ENCODE measurements at regions not wholly inside any gene's neighbourhood (a gene's known extent, or its start where the extent isn't known, plus 50 kb on each side); places are given as distances from the start of the nearest gene placed in this dataset.

DNA sequence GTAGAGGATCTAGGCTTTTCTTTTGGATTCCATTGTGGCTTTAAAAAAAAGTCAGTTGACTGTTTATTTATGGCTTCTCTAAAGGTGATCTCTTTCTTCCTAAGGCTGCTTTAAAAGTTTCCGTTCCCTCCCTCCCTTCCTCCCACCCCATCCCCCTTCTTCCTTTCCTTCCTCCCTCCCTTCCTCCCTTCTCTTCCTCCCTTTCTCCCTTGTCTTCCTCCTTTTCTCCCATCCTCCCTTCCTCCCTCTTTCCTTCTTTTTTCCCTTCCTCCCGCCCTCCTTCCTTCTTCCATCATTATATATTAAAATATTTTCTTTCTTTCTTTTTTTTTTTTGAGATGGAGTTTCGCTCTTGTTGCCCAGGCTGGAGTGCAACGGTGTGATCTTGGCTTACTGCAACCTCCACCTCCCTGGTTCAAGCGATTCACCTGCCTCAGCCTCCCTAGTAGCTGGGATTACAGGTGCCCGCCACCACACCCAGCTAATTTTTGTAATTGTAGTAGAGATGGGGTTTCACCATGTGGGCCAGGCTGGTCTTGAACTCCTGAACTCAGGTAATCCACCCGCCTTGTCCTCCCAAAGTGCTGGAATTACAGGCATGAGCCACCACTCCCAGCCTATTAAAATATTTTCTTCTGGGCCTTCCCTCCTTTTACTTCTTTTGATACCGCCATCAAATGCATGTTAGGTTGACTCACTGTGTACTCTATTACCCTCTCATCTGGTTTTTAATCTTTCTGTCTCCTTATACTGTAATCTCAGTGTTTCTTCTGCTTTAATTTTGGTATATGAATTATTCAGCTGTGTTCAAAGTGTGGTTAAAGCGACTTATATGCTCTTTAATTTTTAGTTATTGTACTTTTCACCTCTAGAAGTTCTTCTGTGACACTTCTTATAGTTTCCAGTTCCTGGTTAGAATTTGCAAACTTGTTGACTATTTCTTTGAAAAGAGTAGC lies 59.2 kb upstream of the ATP5PO start:
- H3K9me3 ChIP-seq, result no peaks in the 10 kb centered on the region
- intact Hi-C loops (cut with DNase I), result no loop called here
- no peak for DNase-seq (ENCODE audit: low spot score)
- H3K36me3 ChIP-seq, result no peaks in the 10 kb centered on the region
- H3K4me1 ChIP-seq (replicated peaks), result no peaks in the 10 kb centered on the region
- no peak overlapping the region for H3K27ac ChIP-seq
- no peaks in the 10 kb centered on the region for H3K27me3 ChIP-seq (replicated peaks; ENCODE audit: insufficient read depth)
- no peak overlapping the region for H3K4me3 ChIP-seq
- WGBS, result 96% methylated on average over 9 of the region's 9 CpGs
- TF ChIP-seq POLR2A (IDR thresholded peaks at IDR 0.05) (no peak), POLR2AphosphoS5 (IDR thresholded peaks at IDR 0.05) (no peak)
- TF ChIP-seq, protein P1, sequence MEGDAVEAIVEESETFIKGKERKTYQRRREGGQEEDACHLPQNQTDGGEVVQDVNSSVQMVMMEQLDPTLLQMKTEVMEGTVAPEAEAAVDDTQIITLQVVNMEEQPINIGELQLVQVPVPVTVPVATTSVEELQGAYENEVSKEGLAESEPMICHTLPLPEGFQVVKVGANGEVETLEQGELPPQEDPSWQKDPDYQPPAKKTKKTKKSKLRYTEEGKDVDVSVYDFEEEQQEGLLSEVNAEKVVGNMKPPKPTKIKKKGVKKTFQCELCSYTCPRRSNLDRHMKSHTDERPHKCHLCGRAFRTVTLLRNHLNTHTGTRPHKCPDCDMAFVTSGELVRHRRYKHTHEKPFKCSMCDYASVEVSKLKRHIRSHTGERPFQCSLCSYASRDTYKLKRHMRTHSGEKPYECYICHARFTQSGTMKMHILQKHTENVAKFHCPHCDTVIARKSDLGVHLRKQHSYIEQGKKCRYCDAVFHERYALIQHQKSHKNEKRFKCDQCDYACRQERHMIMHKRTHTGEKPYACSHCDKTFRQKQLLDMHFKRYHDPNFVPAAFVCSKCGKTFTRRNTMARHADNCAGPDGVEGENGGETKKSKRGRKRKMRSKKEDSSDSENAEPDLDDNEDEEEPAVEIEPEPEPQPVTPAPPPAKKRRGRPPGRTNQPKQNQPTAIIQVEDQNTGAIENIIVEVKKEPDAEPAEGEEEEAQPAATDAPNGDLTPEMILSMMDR (IDR thresholded peaks at IDR 0.05), result no peak

DNA sequence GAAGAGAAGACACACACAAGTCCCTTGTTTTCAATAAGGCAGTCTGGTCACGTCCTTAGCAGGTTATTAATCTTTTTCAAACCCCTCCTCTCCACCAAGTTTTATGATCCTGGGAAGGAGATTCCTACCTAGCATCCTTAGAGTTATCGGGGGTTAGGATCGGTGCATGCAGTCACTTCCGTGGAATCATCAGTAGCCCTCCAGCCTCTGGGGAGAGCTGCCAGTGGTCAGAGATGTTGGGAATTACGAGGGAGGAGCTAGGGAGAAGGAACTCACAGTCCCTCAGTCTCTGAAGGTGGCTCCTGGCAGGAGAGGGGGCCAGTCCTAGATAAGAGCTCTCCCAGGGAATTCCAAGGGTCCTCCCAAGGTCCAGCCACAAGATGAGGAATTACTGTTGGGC lies 57.7 kb upstream of the ATP5PO start:
- no peaks in the 10 kb centered on the region for H3K36me3 ChIP-seq
- TF ChIP-seq POLR2AphosphoS5 (IDR thresholded peaks at IDR 0.05) (no peak), POLR2A (IDR thresholded peaks at IDR 0.05) (no peak)
- TF ChIP-seq, protein P1 (IDR thresholded peaks at IDR 0.05), result no peak
- no peaks in the 10 kb centered on the region for H3K27me3 ChIP-seq (replicated peaks; ENCODE audit: insufficient read depth)
- no peaks in the 10 kb centered on the region for H3K4me1 ChIP-seq (replicated peaks)
- no peaks in the 10 kb centered on the region for H3K9me3 ChIP-seq
- 70% methylated on average over 5 of the region's 5 CpGs for WGBS
- DNase-seq (ENCODE audit: low spot score), result no peak
- no peak overlapping the region for H3K27ac ChIP-seq
- intact Hi-C loops (cut with DNase I), result no loop called here
- H3K4me3 ChIP-seq, result no peak overlapping the region

DNA sequence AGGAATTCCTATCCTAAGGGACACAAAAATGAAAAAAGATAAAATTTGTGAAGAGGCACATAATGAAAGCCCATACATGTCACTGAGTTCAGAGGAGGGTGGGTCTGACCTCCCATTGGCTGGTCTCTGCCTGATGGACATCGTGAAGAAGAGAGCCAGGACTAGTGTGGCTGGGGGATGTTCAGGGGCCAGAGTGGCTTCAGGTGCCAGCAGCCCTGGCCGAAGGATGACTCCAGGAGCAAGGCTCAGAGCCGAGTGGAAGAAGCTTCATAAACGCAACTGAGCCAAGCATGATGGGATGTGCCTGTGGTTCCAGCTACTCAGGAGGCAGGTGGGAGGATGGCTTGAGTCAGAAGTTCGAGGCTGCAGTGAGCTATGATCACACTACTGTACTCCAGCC lies 56.9 kb upstream of the ATP5PO start:
- H3K4me3 ChIP-seq, result no peak overlapping the region
- WGBS, result 91% methylated on average over 5 of the region's 5 CpGs
- no peak overlapping the region for H3K27ac ChIP-seq
- H3K27me3 ChIP-seq (replicated peaks; ENCODE audit: insufficient read depth), result no peaks in the 10 kb centered on the region
- H3K9me3 ChIP-seq, result no peaks in the 10 kb centered on the region
- no peak for TF ChIP-seq POLR2A (IDR thresholded peaks at IDR 0.05)
- TF ChIP-seq, protein P1 (IDR thresholded peaks at IDR 0.05), result no peak
- no peak for DNase-seq (ENCODE audit: low spot score)
- intact Hi-C loops (cut with DNase I), result no loop called here
- H3K4me1 ChIP-seq (replicated peaks), result no peaks in the 10 kb centered on the region
- no peaks in the 10 kb centered on the region for H3K36me3 ChIP-seq

DNA sequence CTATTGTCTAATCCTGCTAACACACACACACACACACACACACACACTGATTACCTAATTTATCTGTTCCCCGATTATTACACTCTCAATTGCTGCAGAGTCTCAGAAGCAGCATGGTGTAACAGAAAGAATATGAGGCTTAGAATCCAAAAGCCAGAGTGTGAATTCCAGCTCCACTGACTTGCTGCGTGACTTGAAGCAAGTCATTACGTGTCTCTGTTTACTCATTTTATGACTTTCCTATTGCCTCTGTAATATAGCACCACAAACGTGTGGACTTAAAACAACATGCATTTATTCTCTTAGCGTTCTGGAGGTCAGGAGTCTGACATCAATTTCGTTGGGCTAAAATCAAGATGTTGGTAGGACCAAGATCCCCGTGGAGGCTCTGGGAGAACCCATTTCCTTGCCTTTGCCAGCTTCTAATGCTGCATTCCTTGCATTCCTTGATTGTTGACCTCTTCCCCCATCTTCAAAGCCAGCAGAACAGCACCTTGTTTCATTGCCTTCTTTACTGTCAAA lies 55.9 kb upstream of the ATP5PO start:
- intact Hi-C loops (cut with DNase I), result no loop called here
- peak overlapping the region in 1 of 2 donors; percentile 3 for H3K27ac ChIP-seq
- no peaks in the 10 kb centered on the region for H3K9me3 ChIP-seq
- no peaks in the 10 kb centered on the region for H3K4me1 ChIP-seq (replicated peaks)
- DNase-seq (ENCODE audit: low spot score), result peak; percentile 29
- WGBS, result 28% methylated on average over 7 of the region's 7 CpGs
- TF ChIP-seq, protein P1 (IDR thresholded peaks at IDR 0.05), result no peak
- TF ChIP-seq POLR2A (IDR thresholded peaks at IDR 0.05), result no peak
- peak; percentile 74 for TF ChIP-seq POLR2AphosphoS5 (IDR thresholded peaks at IDR 0.05)
- H3K27me3 ChIP-seq (replicated peaks; ENCODE audit: insufficient read depth), result no peaks in the 10 kb centered on the region
- no peaks in the 10 kb centered on the region for H3K36me3 ChIP-seq
- no peak overlapping the region for H3K4me3 ChIP-seq

DNA sequence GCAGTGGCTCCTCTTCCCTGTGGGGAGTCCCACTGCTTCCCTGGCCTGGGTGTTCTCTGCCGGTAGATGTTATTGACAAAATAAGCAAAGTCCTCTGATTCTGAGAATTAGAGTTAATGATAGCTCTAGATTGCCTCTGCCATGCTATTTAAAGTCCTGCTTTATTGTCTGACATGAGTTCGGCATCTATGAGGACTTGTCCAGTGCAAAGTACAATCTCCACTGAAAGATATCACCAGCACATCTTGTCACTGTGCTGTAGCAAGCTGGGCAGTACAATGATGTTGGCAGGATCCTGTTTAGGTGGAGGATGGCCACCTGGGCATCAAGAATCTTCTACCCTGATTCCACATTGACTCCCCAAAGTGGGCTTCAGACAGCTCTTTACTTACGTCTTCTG lies 54.0 kb upstream of the ATP5PO start:
- Histone ChIP-seq H3K27ac (no peak overlapping the region), H3K4me1 (replicated peaks) (no peaks in the 10 kb centered on the region), H3K36me3 (no peaks in the 10 kb centered on the region), H3K27me3 (replicated peaks; ENCODE audit: insufficient read depth) (no peaks in the 10 kb centered on the region), H3K4me3 (no peak overlapping the region), H3K9me3 (no peaks in the 10 kb centered on the region)
- WGBS, result 91% methylated on average over 3 of the region's 3 CpGs
- TF ChIP-seq POLR2AphosphoS5 (IDR thresholded peaks at IDR 0.05) (no peak), POLR2A (IDR thresholded peaks at IDR 0.05) (no peak)
- TF ChIP-seq, protein P1 (IDR thresholded peaks at IDR 0.05), result no peak
- DNase-seq (ENCODE audit: low spot score), result no peak
- intact Hi-C loops (cut with DNase I), result no loop called here
